ENCODE measurements at regions not wholly inside any gene's neighbourhood (a gene's known extent, or its start where the extent isn't known, plus 50 kb on each side); places are given as distances from the start of the nearest gene placed in this dataset.

- WGBS, 5 donors: 89 to 95% (median 94%) methylated on average over 20 of the region's 20 CpGs
- no peaks in the 10 kb centered on the region for H3K9me3 ChIP-seq
- intact Hi-C loops (cut with DNase I; ENCODE audit: low total_unique reads): no loop called here
- H3K27me3 ChIP-seq: peaks cover 0 to 4% (median 3%) of the 10 kb centered on the region in 3 donors
- H3K4me3 ChIP-seq: no peak overlapping the region
- no peaks in the 10 kb centered on the region for H3K36me3 ChIP-seq
- no peaks in the 10 kb centered on the region for H3K4me1 ChIP-seq
- DNase-seq: no peak
- no peak overlapping the region for H3K27ac ChIP-seq
- no peak for TF ChIP-seq CTCF (IDR thresholded peaks at IDR 0.05)
- TF ChIP-seq EP300 (IDR thresholded peaks at IDR 0.05): no peak
- no peak for TF ChIP-seq POLR2AphosphoS5 (IDR thresholded peaks at IDR 0.05)
- no peak for TF ChIP-seq POLR2A (IDR thresholded peaks at IDR 0.05)
Measured at GRCh38 chr3:193771011-193771652, 178.1 kb downstream of the OPA1 start.

GRCh38 chr3:193771653-193772421 lies 178.8 kb downstream of the OPA1 start:
- Histone ChIP-seq H3K4me1 (no peaks in the 10 kb centered on the region), H3K27ac (no peak overlapping the region), H3K27me3 (peaks cover 0 to 4% (median 3%) of the 10 kb centered on the region in 3 donors), H3K4me3 (no peak overlapping the region), H3K9me3 (no peaks in the 10 kb centered on the region), H3K36me3 (no peaks in the 10 kb centered on the region)
- TF ChIP-seq CTCF (IDR thresholded peaks at IDR 0.05) (no peak), EP300 (IDR thresholded peaks at IDR 0.05) (no peak), POLR2AphosphoS5 (IDR thresholded peaks at IDR 0.05) (no peak), POLR2A (IDR thresholded peaks at IDR 0.05) (no peak)
- WGBS, 5 donors: 91 to 93% (median 93%) methylated on average over 18 of the region's 18 CpGs
- DNase-seq: no peak
- intact Hi-C loops (cut with DNase I; ENCODE audit: low total_unique reads): no loop called here

GRCh38 chr3:193772422-193772763 lies 179.4 kb downstream of the OPA1 start:
- no peak for DNase-seq
- TF ChIP-seq CTCF (IDR thresholded peaks at IDR 0.05) (no peak), EP300 (IDR thresholded peaks at IDR 0.05) (no peak), POLR2A (IDR thresholded peaks at IDR 0.05) (no peak), POLR2AphosphoS5 (IDR thresholded peaks at IDR 0.05) (no peak)
- H3K27ac ChIP-seq: no peak overlapping the region
- no peak overlapping the region for H3K4me3 ChIP-seq
- H3K4me1 ChIP-seq: no peaks in the 10 kb centered on the region
- whole genome bisulfite sequencing, 5 donors: 85 to 94% (median 91%) methylated on average over 9 of the region's 9 CpGs
- intact Hi-C loops (cut with DNase I; ENCODE audit: low total_unique reads): no loop called here
- H3K9me3 ChIP-seq: no peaks in the 10 kb centered on the region
- H3K36me3 ChIP-seq: no peaks in the 10 kb centered on the region
- peaks cover 0 to 4% (median 3%) of the 10 kb centered on the region in 3 donors for H3K27me3 ChIP-seq

- H3K4me3 ChIP-seq: no peak overlapping the region
- peaks cover 0 to 6% (median 3%) of the 10 kb centered on the region in 3 donors for H3K27me3 ChIP-seq
- H3K4me1 ChIP-seq: no peaks in the 10 kb centered on the region
- no peaks in the 10 kb centered on the region for H3K9me3 ChIP-seq
- intact Hi-C loops (cut with DNase I; ENCODE audit: low total_unique reads): no loop called here
- no peak for DNase-seq
- 72 to 86% (median 79%) methylated on average over 8 of the region's 8 CpGs for WGBS, 5 donors
- TF ChIP-seq POLR2A (IDR thresholded peaks at IDR 0.05) (no peak), POLR2AphosphoS5 (IDR thresholded peaks at IDR 0.05) (no peak), EP300 (IDR thresholded peaks at IDR 0.05) (no peak), CTCF (IDR thresholded peaks at IDR 0.05) (no peak)
- no peaks in the 10 kb centered on the region for H3K36me3 ChIP-seq
- no peak overlapping the region for H3K27ac ChIP-seq
Measured at GRCh38 chr3:193773266-193774220, 180.5 kb downstream of the OPA1 start.

Measured in stomach (tissue), 8 donors.